ENCODE measurements at regions not wholly inside any gene's neighbourhood (a gene's known extent, or its start where the extent isn't known, plus 50 kb on each side); places are given as distances from the start of the nearest gene placed in this dataset.

DNA sequence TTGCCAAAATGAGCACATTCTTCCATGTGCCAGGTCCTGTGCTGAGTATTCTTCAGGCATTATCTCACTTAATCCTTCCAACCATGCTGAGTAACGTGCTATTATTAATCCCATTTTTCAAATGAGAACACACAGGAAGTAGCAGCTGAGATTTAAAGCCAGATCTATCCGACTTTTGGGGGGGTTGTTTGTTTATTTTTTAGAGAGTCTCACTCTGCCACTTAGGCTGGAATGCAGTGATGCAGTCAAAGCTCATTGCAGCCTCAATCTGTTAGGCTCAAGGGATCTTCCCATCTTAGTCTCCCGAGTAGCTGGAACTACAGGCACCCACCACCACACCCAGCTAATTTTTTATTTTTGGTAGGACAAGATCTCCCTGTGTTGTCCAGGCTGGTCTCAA lies 55.5 kb upstream of the TRIM2 start:
- H3K36me3 ChIP-seq (ENCODE audit: control insufficient read depth in 4 of 4, insufficient read depth in 4 of 4, low read length in 4 of 4) = no peaks in the 10 kb centered on the region
- H3K9ac ChIP-seq (ENCODE audit: insufficient read depth in 1 of 2, low read length in 2 of 2) = no peak overlapping the region
- H3K9me3 ChIP-seq (ENCODE audit: control insufficient read depth in 4 of 4, insufficient read depth in 3 of 4, low read length in 3 of 4) = no peaks in the 10 kb centered on the region
- TF ChIP-seq CTCF (IDR thresholded peaks at IDR 0.05; ENCODE audit: control extremely low read depth, extremely low read depth) = no peak
- H3K4me1 ChIP-seq (ENCODE audit: control insufficient read depth in 5 of 5, insufficient read depth in 5 of 5, low read length in 5 of 5) = peaks cover 3 to 19% (median 7%) of the 10 kb centered on the region in 5 donors
- ATAC-seq (ENCODE audit: insufficient read depth, low FRiP score) (no peak), DNase-seq (peak in 2 of 3 donors; percentile 32 to 37)
- H3K27ac ChIP-seq (ENCODE audit: low read depth in 1 of 2, low read length in 1 of 2) = no peak overlapping the region
- H3K4me3 ChIP-seq = no peak overlapping the region
- 42 to 66% methylated on average over 3 of the region's 3 CpGs for WGBS, 2 donors
- H3K27me3 ChIP-seq (ENCODE audit: control insufficient read depth in 3 of 3, insufficient read depth in 3 of 3, low read length in 2 of 3) = no peaks in the 10 kb centered on the region

- Histone ChIP-seq H3K4me3 (no peak overlapping the region), H3K9ac (ENCODE audit: insufficient read depth in 1 of 2, low read length in 2 of 2) (no peak overlapping the region), H3K27me3 (ENCODE audit: control insufficient read depth in 3 of 3, insufficient read depth in 3 of 3, low read length in 2 of 3) (no peaks in the 10 kb centered on the region), H3K4me1 (ENCODE audit: control insufficient read depth in 5 of 5, insufficient read depth in 5 of 5, low read length in 5 of 5) (peaks cover 0 to 18% (median 3%) of the 10 kb centered on the region in 5 donors), H3K27ac (ENCODE audit: low read depth in 1 of 2, low read length in 1 of 2) (no peak overlapping the region), H3K9me3 (ENCODE audit: control insufficient read depth in 4 of 4, insufficient read depth in 3 of 4, low read length in 3 of 4) (no peaks in the 10 kb centered on the region), H3K36me3 (ENCODE audit: control insufficient read depth in 4 of 4, insufficient read depth in 4 of 4, low read length in 4 of 4) (no peaks in the 10 kb centered on the region)
- 17 to 23% methylated on average over 31 of the region's 31 CpGs for WGBS, 2 donors
- peak; percentile 81 to 88 (median 87) for DNase-seq
- no peak for TF ChIP-seq CTCF (IDR thresholded peaks at IDR 0.05; ENCODE audit: control extremely low read depth, extremely low read depth)
- ATAC-seq (ENCODE audit: insufficient read depth, low FRiP score) = no peak
Measured at GRCh38 chr4:153151535-153152455, 52.4 kb upstream of the TRIM2 start.

GRCh38 chr4:153152501-153153338 lies 51.5 kb upstream of the TRIM2 start:
- peak; percentile 22 for ATAC-seq (ENCODE audit: insufficient read depth, low FRiP score)
- H3K9me3 ChIP-seq (ENCODE audit: control insufficient read depth in 4 of 4, insufficient read depth in 3 of 4, low read length in 3 of 4) = no peaks in the 10 kb centered on the region
- 0 to 1% methylated on average over 42 to 44 of the region's 44 CpGs for WGBS, 2 donors

More at GRCh38 chr4:153152501-153153338, 51.5 kb upstream of the TRIM2 start:
- TF ChIP-seq CTCF (IDR thresholded peaks at IDR 0.05; ENCODE audit: control extremely low read depth, extremely low read depth) = no peak
- Histone ChIP-seq H3K36me3 (ENCODE audit: control insufficient read depth in 4 of 4, insufficient read depth in 4 of 4, low read length in 4 of 4) (no peaks in the 10 kb centered on the region), H3K4me1 (ENCODE audit: control insufficient read depth in 5 of 5, insufficient read depth in 5 of 5, low read length in 5 of 5) (peaks cover 0 to 18% (median 3%) of the 10 kb centered on the region in 5 donors), H3K4me3 (peak overlapping the region; percentile 31), H3K27me3 (ENCODE audit: control insufficient read depth in 3 of 3, insufficient read depth in 3 of 3, low read length in 2 of 3) (no peaks in the 10 kb centered on the region), H3K9ac (ENCODE audit: insufficient read depth in 1 of 2, low read length in 2 of 2) (peak overlapping the region in 1 of 2 donors; percentile 33), H3K27ac (ENCODE audit: low read depth in 1 of 2, low read length in 1 of 2) (no peak overlapping the region)
- DNase-seq = peak; percentile 69 to 72 (median 70)
